A549 (cell line): ENCODE measurements at regions not wholly inside any gene's neighbourhood (a gene's known extent, or its start where the extent isn't known, plus 50 kb on each side); places are given as distances from the start of the nearest gene placed in this dataset.
A peak's percentile ranks its signal among the peaks of the same experiment; 100 is the strongest.

Source experiments
- ATAC-seq, 2 experiments: fragments of 200-7000 bp in 1 of 2; fragments of >200 bp in 1 of 2; cut with Nextera tagmentation in 1 of 2; cut with Tn5 transposase in 1 of 2; 3 replicates each; pipeline versions ENCODE4 v1.8.0 to v1.9.1; 2018 to 2020; ENCODE audit warnings: mild to moderate bottlenecking in 1 of 2, moderate library complexity in 1 of 2
- CTCF ChIA-PET: fragments of 300-600 bp; sonication (Branson Sonifier 250); formaldehyde crosslinking; extraction: SDS; loops from one replicate; lab custom pipeline; 2021; ENCODE audit warnings: antibody characterized with exemption, inconsistent platforms; lab: Yijun Ruan, JAX
- POLR2A ChIA-PET: fragments of 350-600 bp; formaldehyde crosslinking; extraction: SDS; loops from one replicate; lab custom pipeline; 2021; ENCODE audit warnings: antibody characterized with exemption, inconsistent platforms; lab: Yijun Ruan, JAX
- DNase-seq, 2 experiments: peaks; one replicate each; pipeline versions ENCODE4 v3.0.0 to v3.0.0-alpha.2; 2011 to 2016; ENCODE audit warnings: low read depth in 1 of 2, low spot score in 1 of 2
- FAIRE-seq: peaks from 2 replicates; lab custom pipeline; 2011; peaks lifted over from hg19 to GRCh38; lab: Jason Lieb, UNC
- H3K27ac ChIP-seq, 2 experiments: fragments of >200 bp; sonication (Bioruptor Twin); formaldehyde crosslinking; 3 replicates each; pipeline ENCODE4 v1.5.1; 2016 to 2017
- H3K4me1 ChIP-seq: fragments of >200 bp; sonication (Bioruptor Twin); formaldehyde crosslinking; 3 replicates; pipeline ENCODE4 v1.6.1; 2016
- H3K4me2 ChIP-seq: fragments of >200 bp; sonication (Bioruptor Twin); formaldehyde crosslinking; 3 replicates; pipeline ENCODE4 v1.6.1; 2016
- H3K4me3 ChIP-seq: fragments of >200 bp; sonication (Bioruptor Twin); formaldehyde crosslinking; 3 replicates; pipeline ENCODE4 v1.5.1; 2016
- H3K9me3 ChIP-seq: fragments of >200 bp; sonication (Bioruptor Twin); formaldehyde crosslinking; 3 replicates; pipeline ENCODE4 v1.6.1; 2016
- BHLHE40 ChIP-seq: IDR thresholded peaks from 2 replicates; pipeline ENCODE4 v1.6.1; 2012; ENCODE audit warnings: low read depth, low read length, inconsistent platforms
- CBX2 ChIP-seq: fragments of 200-600 bp; sonication (generic); IDR thresholded peaks from 2 replicates; pipeline ENCODE4 v1.6.1; 2016; ENCODE audit warnings: low read depth, mild to moderate bottlenecking, borderline replicate concordance
- CEBPB ChIP-seq, 2 experiments: fragments of >200 bp in 1 of 2; sonication (Bioruptor Twin) in 1 of 2; formaldehyde crosslinking in 1 of 2; IDR thresholded peaks; 2 replicates each; pipeline ENCODE4 v1.6.1; 2012 to 2016
- CHD4 ChIP-seq: fragments of 200-600 bp; sonication (generic); IDR thresholded peaks from 2 replicates; pipeline ENCODE4 v1.6.1; 2016; ENCODE audit warnings: antibody characterized with exemption, mild to moderate bottlenecking, borderline replicate concordance
- EHF ChIP-seq: fragments of 250-450 bp; sonication (Bioruptor Pico); IDR thresholded peaks from 2 replicates; pipeline ENCODE4 v1.5.0; 2020; ENCODE audit warnings: mild to moderate bottlenecking
- FOSL2 ChIP-seq, 2 experiments: fragments of 450-650 bp in 1 of 2; fragments of >200 bp in 1 of 2; sonication (Bioruptor Twin) in 1 of 2; formaldehyde crosslinking; IDR thresholded peaks; 2 replicates each; pipeline versions ENCODE4 v1.5.0 to v1.6.1; 2016 to 2020; ENCODE audit warnings: mild to moderate bottlenecking in 1 of 2, moderate library complexity in 1 of 2
- GATA3 ChIP-seq: IDR thresholded peaks from 2 replicates; pipeline ENCODE4 v1.6.1; 2012; ENCODE audit warnings: borderline replicate concordance
- HOXA7 ChIP-seq: fragments of 250-450 bp; sonication (Bioruptor Pico); IDR thresholded peaks from 2 replicates; pipeline ENCODE4 v1.5.0; 2020; ENCODE audit warnings: mild to moderate bottlenecking, moderate library complexity
- HOXB13 ChIP-seq: fragments of 250-450 bp; sonication (Bioruptor Pico); IDR thresholded peaks from 2 replicates; pipeline ENCODE4 v1.5.0; 2020; ENCODE audit warnings: low read depth, mild to moderate bottlenecking, moderate library complexity
- JUN ChIP-seq, 2 experiments: fragments of >200 bp; sonication (Bioruptor Twin); formaldehyde crosslinking; IDR thresholded peaks; 2 replicates in 1 of 2; 3 replicates in 1 of 2; pipeline ENCODE4 v1.6.1; 2016 to 2017
- KDM1A ChIP-seq: fragments of 200-600 bp; sonication (generic); IDR thresholded peaks from 2 replicates; pipeline ENCODE4 v1.6.1; 2016; ENCODE audit warnings: low read depth, mild to moderate bottlenecking
- MAFK ChIP-seq: fragments of 450-650 bp; IDR thresholded peaks from 2 replicates; pipeline ENCODE4 v1.6.1; 2014; ENCODE audit not compliant: partially characterized antibody
- RCOR1 ChIP-seq: fragments of 150-350 bp; IDR thresholded peaks from 2 replicates; pipeline ENCODE4 v1.6.1; 2014; ENCODE audit warnings: antibody characterized with exemption, low read length, low read depth
- RFX5 ChIP-seq: fragments of 450-650 bp; IDR thresholded peaks from 2 replicates; pipeline ENCODE4 v1.7.1; 2014; ENCODE audit warnings: antibody characterized with exemption, mild to moderate bottlenecking, moderate library complexity
- RNF2 ChIP-seq: fragments of 200-600 bp; sonication (generic); IDR thresholded peaks from 2 replicates; pipeline ENCODE4 v1.6.1; 2016; ENCODE audit warnings: low read depth, mild to moderate bottlenecking, antibody characterized with exemption, moderate library complexity, borderline replicate concordance
- SMC3 ChIP-seq: fragments of >200 bp; sonication (Bioruptor Twin); formaldehyde crosslinking; IDR thresholded peaks from 3 replicates; pipeline ENCODE4 v1.6.1; 2018; ENCODE audit warnings: inconsistent platforms
- SREBF2 ChIP-seq: fragments of 450-650 bp; IDR thresholded peaks from 2 replicates; pipeline ENCODE4 v1.6.1; 2014; ENCODE audit warnings: mild to moderate bottlenecking, moderate library complexity
- TP53 ChIP-seq: fragments of 250-450 bp; sonication (Bioruptor Pico); IDR thresholded peaks from 2 replicates; pipeline ENCODE4 v1.5.0; 2021; ENCODE audit warnings: mild to moderate bottlenecking, moderate library complexity
- USF2 ChIP-seq: fragments of 450-650 bp; IDR thresholded peaks from 2 replicates; pipeline ENCODE4 v1.6.1; 2014; ENCODE audit warnings: antibody characterized with exemption
- ZC3H11A ChIP-seq: fragments of 450-650 bp; IDR thresholded peaks from 2 replicates; pipeline ENCODE4 v1.6.1; 2014; ENCODE audit warnings: antibody characterized with exemption, mild to moderate bottlenecking
- ZNF302 ChIP-seq: fragments of 250-450 bp; sonication (Bioruptor Pico); IDR thresholded peaks from 2 replicates; pipeline ENCODE4 v1.9.0; 2021; ENCODE audit warnings: inconsistent platforms, mild to moderate bottlenecking, moderate library complexity
- ZSCAN20 ChIP-seq: fragments of 250-450 bp; sonication (Bioruptor Pico); IDR thresholded peaks from 2 replicates; pipeline ENCODE4 v1.8.0; 2022; ENCODE audit warnings: mild to moderate bottlenecking, moderate library complexity
- WGBS: methylation state at CpG from one replicate; pipeline ENCODE4 v1.1.6; 2017; ENCODE audit errors: missing lambda C conversion rate; 5-methylcytosine and 5-hydroxymethylcytosine counted together

- ATAC-seq: no peak
- Histone ChIP-seq H3K4me3 (no peak overlapping the region), H3K4me1 (0 out of 3 replicates have a peak, but pooled peaks cover 6% of the 10 kb centered on the region), H3K9me3 (no peaks in the 10 kb centered on the region), H3K27ac (no peak overlapping the region), H3K4me2 (no peak overlapping the region)
- TF ChIP-seq RCOR1: no peak
- no peak for TF ChIP-seq JUN (IDR thresholded peaks at IDR 0.05)
- no peak for TF ChIP-seq SREBF2
- no peak for TF ChIP-seq MAFK
- no peak for TF ChIP-seq ZSCAN20 (CRISPR knock-in tag)
- TF ChIP-seq BHLHE40: no peak
- no peak for TF ChIP-seq FOSL2 (IDR thresholded peaks at IDR 0.05)
- no peak for TF ChIP-seq FOSL2 (CRISPR knock-in tag; IDR thresholded peaks at IDR 0.05)
- no peak for TF ChIP-seq HOXA7
- no peak for TF ChIP-seq CBX2
- no peak for TF ChIP-seq USF2
- no peak for TF ChIP-seq ZC3H11A
- no peak for TF ChIP-seq CHD4
- TF ChIP-seq CEBPB (IDR thresholded peaks at IDR 0.05): no peak
- TF ChIP-seq RFX5: no peak
- TF ChIP-seq TP53 (CRISPR knock-in tag): no peak
- TF ChIP-seq GATA3: no peak
- ChIA-PET CTCF (no interaction called here), POLR2A (no interaction called here)
- WGBS: 68% methylated on average over 5 of the region's 5 CpGs
- DNase-seq: no peak
- no peak for FAIRE-seq
Observed at GRCh38 chr7:46175221-46175620, 254.1 kb upstream of the IGFBP3 start.

GRCh38 chr7:46174196-46174580 lies 253.1 kb upstream of the IGFBP3 start:
- 57% methylated on average over 2 of the region's 2 CpGs for WGBS
- no peaks in the 10 kb centered on the region for H3K9me3 ChIP-seq
- H3K4me3 ChIP-seq: no peak overlapping the region
- TF ChIP-seq SREBF2 (no peak), RNF2 (no peak), FOSL2 (IDR thresholded peaks at IDR 0.05) (no peak), FOSL2 (CRISPR knock-in tag; IDR thresholded peaks at IDR 0.05) (no peak), HOXB13 (CRISPR knock-in tag) (no peak), MAFK (no peak), EHF (CRISPR knock-in tag) (no peak), ZSCAN20 (CRISPR knock-in tag) (no peak), SMC3 (no peak), KDM1A (no peak), CBX2 (no peak)
- no peak overlapping the region for H3K4me2 ChIP-seq
- 0 out of 6 replicates have a peak overlapping the region, but pooled peaks of 1 of the 2 experiments have one; percentile 1 for H3K27ac ChIP-seq
- ChIA-PET POLR2A (no interaction called here), CTCF (no interaction called here)
- DNase-seq (no peak), FAIRE-seq (no peak), ATAC-seq (no peak)
- 0 out of 3 replicates have a peak, but pooled peaks cover 6% of the 10 kb centered on the region for H3K4me1 ChIP-seq

GRCh38 chr7:46173476-46174195 lies 252.6 kb upstream of the IGFBP3 start:
- ATAC-seq (no peak), FAIRE-seq (no peak)

More at GRCh38 chr7:46173476-46174195, 252.6 kb upstream of the IGFBP3 start:
- no peak overlapping the region for H3K4me2 ChIP-seq
- no peak for TF ChIP-seq ZNF302 (CRISPR knock-in tag)
- 0 out of 6 replicates have a peak overlapping the region, but pooled peaks of 1 of the 2 experiments have one; percentile 1 for H3K27ac ChIP-seq
- no peaks in the 10 kb centered on the region for H3K9me3 ChIP-seq
- H3K4me3 ChIP-seq: no peak overlapping the region
- 77% methylated on average over 14 of the region's 14 CpGs for WGBS
- DNase-seq: no peak
- CTCF ChIA-PET: interaction anchor here (1.4 kb wide), 1 partner anchor 10 kb away, joined by 3 read pairs; no protein-coding TSS in a partner anchor
- H3K4me1 ChIP-seq: 0 out of 3 replicates have a peak, but pooled peaks cover 3% of the 10 kb centered on the region
- POLR2A ChIA-PET: no interaction called here
